Activated CD4-positive, alpha-beta memory T cell treated with anti-CD3 and anti-CD28 coated beads, Interleukin-2, amount 10 ng/mL, durations not matched to agents 7 days and 5 days (primary cell): ENCODE measurements at regions not wholly inside any gene's neighbourhood (a gene's known extent, or its start where the extent isn't known, plus 50 kb on each side); places are given as distances from the start of the nearest gene placed in this dataset.
"Not testable (repeated sequence)": the region's sequence is repeated elsewhere in the genome, so short reads cannot be mapped to it uniquely, and the experiment has no call there.

ENCODE experiments used
- CTCF ChIA-PET: fragments of 350-600 bp; sonication (Branson Sonifier 250); formaldehyde crosslinking; loops from one replicate; lab custom pipeline; 2021; ENCODE audit warnings: antibody characterized with exemption, inconsistent platforms; lab: Charles Lee
- POLR2A ChIA-PET: fragments of 350-600 bp; sonication (Branson Sonifier 250); formaldehyde crosslinking; loops from one replicate; lab custom pipeline; 2021; ENCODE audit warnings: antibody characterized with exemption; lab: Charles Lee
- DNase-seq: peaks from one replicate; pipeline ENCODE4 v3.0.0-alpha.2; 2020
- H3K27ac Mint-ChIP-seq: one replicate; pipeline ENCODE4 v1.8.0; 2021; ENCODE audit warnings: mild to moderate bottlenecking, mixed read lengths
- H3K27me3 Mint-ChIP-seq: one replicate; pipeline ENCODE4 v1.8.0; 2021; ENCODE audit warnings: mixed read lengths
- H3K36me3 Mint-ChIP-seq: one replicate; pipeline ENCODE4 v1.8.0; 2021; ENCODE audit warnings: low read depth, mixed read lengths
- H3K4me1 Mint-ChIP-seq: one replicate; pipeline ENCODE4 v1.8.0; 2021; ENCODE audit warnings: mixed read lengths
- H3K4me3 Mint-ChIP-seq: one replicate; pipeline ENCODE4 v1.8.0; 2021; ENCODE audit warnings: mild to moderate bottlenecking, mixed read lengths
- H3K9me3 Mint-ChIP-seq: one replicate; pipeline ENCODE4 v1.8.0; 2021; ENCODE audit warnings: mixed read lengths

GRCh38 chr2:138334323-138334722, 167.2 kb upstream of the SPOPL start:
- no peak overlapping the region for H3K4me3 Mint-ChIP-seq
- no peaks in the 10 kb centered on the region for H3K4me1 Mint-ChIP-seq
- H3K9me3 Mint-ChIP-seq = no peaks in the 10 kb centered on the region
- H3K36me3 Mint-ChIP-seq = no peaks in the 10 kb centered on the region
- no peaks in the 10 kb centered on the region for H3K27me3 Mint-ChIP-seq
- no peak for DNase-seq
- CTCF ChIA-PET = no interaction called here
- H3K27ac Mint-ChIP-seq = no peak overlapping the region
- POLR2A ChIA-PET = no interaction called here

DNA sequence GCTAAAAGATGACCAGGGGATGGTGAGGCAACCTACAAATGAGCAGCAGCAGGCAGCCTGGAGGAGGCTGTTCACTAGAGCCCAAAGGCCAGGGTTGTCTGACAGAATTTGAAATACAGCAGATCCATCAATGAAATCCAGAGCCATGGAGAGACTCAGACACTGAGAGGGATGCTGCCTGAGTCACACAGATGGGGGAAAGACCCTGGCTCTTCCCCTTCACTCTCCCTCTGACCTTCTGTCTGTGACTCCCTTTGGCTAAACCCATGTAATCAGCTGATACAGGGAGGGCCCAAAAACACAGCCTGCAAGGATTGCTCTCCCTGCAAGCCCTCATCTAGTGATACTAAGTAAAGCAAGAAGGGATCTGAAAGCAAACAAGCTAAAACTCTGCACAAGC, 166.5 kb upstream of the SPOPL start:
- H3K4me3 Mint-ChIP-seq = no peak overlapping the region
- H3K36me3 Mint-ChIP-seq = no peaks in the 10 kb centered on the region
- no peaks in the 10 kb centered on the region for H3K27me3 Mint-ChIP-seq
- no peak overlapping the region for H3K27ac Mint-ChIP-seq
- no peak for DNase-seq
- H3K9me3 Mint-ChIP-seq = no peaks in the 10 kb centered on the region
- ChIA-PET CTCF (no interaction called here), POLR2A (no interaction called here)
- no peaks in the 10 kb centered on the region for H3K4me1 Mint-ChIP-seq

DNA sequence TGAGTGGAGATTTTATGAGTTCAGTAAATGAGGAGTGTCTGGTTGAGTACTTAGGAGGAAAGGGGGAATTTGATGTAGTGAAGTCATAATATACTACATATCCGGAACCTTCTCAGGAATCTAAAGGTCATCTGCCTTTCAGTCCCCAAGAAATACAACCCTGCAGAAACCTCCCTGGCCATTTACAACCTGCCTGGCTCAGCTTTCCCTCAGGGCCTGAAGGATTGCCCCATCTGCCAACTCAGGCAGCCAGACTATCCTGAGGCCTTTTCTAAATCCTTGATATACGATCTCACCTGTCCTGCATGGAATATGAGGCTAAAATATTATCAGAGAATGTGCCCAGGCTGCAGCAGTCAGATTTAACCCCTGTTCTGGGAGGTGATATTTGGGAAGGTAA, 165.4 kb upstream of the SPOPL start:
- H3K27me3 Mint-ChIP-seq = no peaks in the 10 kb centered on the region

GRCh38 chr2:138355244-138355643, 146.3 kb upstream of the SPOPL start:
- no peak overlapping the region for H3K4me3 Mint-ChIP-seq
- CTCF ChIA-PET = no interaction called here

More for the DNA sequence above, 165.4 kb upstream of the SPOPL start:
- Mint-ChIP-seq H3K36me3 (no peaks in the 10 kb centered on the region), H3K4me1 (no peaks in the 10 kb centered on the region), H3K4me3 (no peak overlapping the region), H3K9me3 (no peaks in the 10 kb centered on the region), H3K27ac (no peak overlapping the region)
- no peak for DNase-seq
- ChIA-PET POLR2A (no interaction called here), CTCF (no interaction called here)

GRCh38 chr2:138356178-138356577, 145.4 kb upstream of the SPOPL start:
- H3K4me1 Mint-ChIP-seq = no peaks in the 10 kb centered on the region
- no peak overlapping the region for H3K27ac Mint-ChIP-seq
- POLR2A ChIA-PET = no interaction called here
- DNase-seq = no peak
- CTCF ChIA-PET = interaction anchor here (1.1 kb wide), 1 partner anchor 19 kb away, joined by 3 read pairs; no protein-coding TSS in a partner anchor
- H3K4me3 Mint-ChIP-seq = no peak overlapping the region
- no peaks in the 10 kb centered on the region for H3K27me3 Mint-ChIP-seq
- no peaks in the 10 kb centered on the region for H3K9me3 Mint-ChIP-seq
- no peaks in the 10 kb centered on the region for H3K36me3 Mint-ChIP-seq

More at GRCh38 chr2:138355244-138355643, 146.3 kb upstream of the SPOPL start:
- Mint-ChIP-seq H3K27ac (no peak overlapping the region), H3K4me1 (no peaks in the 10 kb centered on the region), H3K36me3 (no peaks in the 10 kb centered on the region), H3K9me3 (no peaks in the 10 kb centered on the region), H3K27me3 (no peaks in the 10 kb centered on the region)
- DNase-seq = no peak
- POLR2A ChIA-PET = no interaction called here

DNA sequence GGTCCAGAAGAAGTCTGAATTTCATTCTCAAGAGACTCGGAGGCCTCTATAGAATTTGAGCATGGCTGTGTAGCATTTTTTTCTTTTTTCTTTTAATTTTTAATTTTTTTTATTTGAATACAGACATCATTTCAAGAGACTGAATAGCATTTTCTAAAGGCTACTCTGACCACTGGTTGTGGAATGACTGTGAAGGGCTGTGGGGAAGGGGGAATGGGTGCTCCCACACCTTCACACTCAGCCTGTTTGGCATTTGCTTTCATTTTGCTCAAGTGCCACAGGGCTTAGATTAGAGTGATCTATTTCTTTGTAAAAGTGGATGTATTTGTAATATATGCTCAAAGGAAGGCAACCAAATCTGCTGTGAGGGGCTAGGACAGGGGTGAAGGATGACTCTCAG, 142.0 kb upstream of the SPOPL start:
- H3K9me3 Mint-ChIP-seq = no peaks in the 10 kb centered on the region
- no peaks in the 10 kb centered on the region for H3K27me3 Mint-ChIP-seq
- no peak for DNase-seq
- H3K4me3 Mint-ChIP-seq = no peak overlapping the region
- H3K36me3 Mint-ChIP-seq = no peaks in the 10 kb centered on the region
- no peaks in the 10 kb centered on the region for H3K4me1 Mint-ChIP-seq
- ChIA-PET POLR2A (no interaction called here), CTCF (no interaction called here)
- H3K27ac Mint-ChIP-seq = no peak overlapping the region

DNA sequence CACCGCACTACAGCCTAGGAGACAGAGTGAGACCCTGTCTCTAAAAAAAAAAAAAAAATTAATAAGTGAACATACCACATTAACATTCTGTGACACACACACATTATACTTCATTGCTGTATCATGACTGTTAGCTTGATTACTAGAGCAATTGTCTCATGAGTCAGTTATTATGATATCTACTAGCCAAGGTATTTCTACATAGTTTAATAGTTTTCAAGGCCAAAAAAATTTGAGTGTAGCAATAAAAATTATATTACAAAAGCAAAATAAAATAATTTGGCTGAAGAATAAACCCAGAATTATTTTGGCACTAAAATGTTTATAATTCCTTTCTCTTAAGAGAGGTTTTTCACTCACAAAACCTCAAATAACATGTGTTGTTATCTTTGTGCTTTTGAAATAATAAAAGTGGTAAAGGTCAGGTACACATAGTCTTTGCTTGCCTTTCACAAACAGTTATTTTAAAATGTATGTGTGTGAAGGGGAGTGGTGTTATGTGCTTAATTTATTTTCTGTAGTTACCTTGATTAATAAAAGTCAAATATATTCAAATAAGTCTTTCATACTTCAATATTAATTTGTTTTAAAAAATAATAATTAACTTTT, 136.9 kb upstream of the SPOPL start:
- no peak overlapping the region for H3K4me3 Mint-ChIP-seq
- ChIA-PET POLR2A (interaction anchor here (0.7 kb wide), 1 partner anchor 994 kb away, joined by 3 read pairs; no protein-coding TSS in a partner anchor), CTCF (no interaction called here)
- H3K27ac Mint-ChIP-seq = no peak overlapping the region
- DNase-seq = no peak
- no peaks in the 10 kb centered on the region for H3K9me3 Mint-ChIP-seq
- H3K27me3 Mint-ChIP-seq = no peaks in the 10 kb centered on the region
- H3K4me1 Mint-ChIP-seq = no peaks in the 10 kb centered on the region
- no peaks in the 10 kb centered on the region for H3K36me3 Mint-ChIP-seq

DNA sequence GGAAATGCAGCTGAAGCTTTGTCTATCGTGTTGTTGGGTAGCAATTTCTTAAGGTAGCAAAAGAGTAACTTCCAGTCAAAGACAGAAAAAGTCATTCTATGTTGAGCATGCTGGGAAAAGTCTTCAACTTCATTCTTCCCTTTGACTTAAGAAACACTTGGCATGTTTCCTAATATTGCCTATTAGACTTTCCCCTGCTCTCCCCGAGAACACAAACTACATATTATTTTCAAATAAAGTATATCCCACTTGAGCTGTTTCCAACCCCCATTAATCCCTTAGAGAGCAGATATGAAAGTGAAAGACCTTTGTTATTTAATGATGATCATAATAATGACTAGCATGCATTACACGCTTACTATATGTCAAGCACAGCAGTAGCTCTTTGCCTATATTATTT, 136.0 kb upstream of the SPOPL start:
- no peaks in the 10 kb centered on the region for H3K36me3 Mint-ChIP-seq
- no peak overlapping the region for H3K4me3 Mint-ChIP-seq
- no peaks in the 10 kb centered on the region for H3K27me3 Mint-ChIP-seq

DNA sequence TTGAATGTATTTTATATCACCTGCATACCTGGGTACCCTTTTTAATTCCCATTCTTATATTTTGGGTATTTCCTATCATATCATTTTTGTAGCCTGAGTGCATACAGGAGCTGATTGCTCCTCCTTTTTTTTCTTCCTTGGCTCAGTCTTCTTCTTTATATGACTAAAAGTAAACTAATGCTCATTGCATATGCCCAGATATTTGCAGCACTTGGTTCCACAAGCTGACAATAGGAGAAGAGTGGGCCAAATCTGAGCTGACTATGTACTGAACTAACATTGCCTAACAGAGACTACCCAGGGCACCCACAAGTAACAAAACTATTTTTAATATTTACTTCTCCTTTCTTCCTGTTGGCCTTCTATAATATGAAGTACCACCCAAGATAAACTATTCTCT, 131.7 kb upstream of the SPOPL start:
- ChIA-PET POLR2A (no interaction called here), CTCF (no interaction called here)
- H3K4me3 Mint-ChIP-seq = no peak overlapping the region
- no peaks in the 10 kb centered on the region for H3K36me3 Mint-ChIP-seq
- H3K4me1 Mint-ChIP-seq = no peaks in the 10 kb centered on the region
- H3K27ac Mint-ChIP-seq = no peak overlapping the region
- H3K27me3 Mint-ChIP-seq = no peaks in the 10 kb centered on the region
- no peak for DNase-seq
- no peaks in the 10 kb centered on the region for H3K9me3 Mint-ChIP-seq

More for the DNA sequence above, 136.0 kb upstream of the SPOPL start:
- no peaks in the 10 kb centered on the region for H3K9me3 Mint-ChIP-seq
- POLR2A ChIA-PET = no interaction called here
- no peak overlapping the region for H3K27ac Mint-ChIP-seq
- no peaks in the 10 kb centered on the region for H3K4me1 Mint-ChIP-seq
- no peak for DNase-seq
- CTCF ChIA-PET = no interaction called here

- DNase-seq = no peak
- H3K27me3 Mint-ChIP-seq = no peaks in the 10 kb centered on the region
- H3K9me3 Mint-ChIP-seq = no peaks in the 10 kb centered on the region
- CTCF ChIA-PET = interaction anchor here (1.1 to 1.5 kb wide), 2 partner anchors 14 to 18 kb away, joined by 3 read pairs; no protein-coding TSS in a partner anchor
- POLR2A ChIA-PET = no interaction called here
- no peak overlapping the region for H3K27ac Mint-ChIP-seq
- no peaks in the 10 kb centered on the region for H3K4me1 Mint-ChIP-seq
- H3K4me3 Mint-ChIP-seq = no peak overlapping the region
- no peaks in the 10 kb centered on the region for H3K36me3 Mint-ChIP-seq
Observed at GRCh38 chr2:138373993-138374408, 127.6 kb upstream of the SPOPL start.

DNA sequence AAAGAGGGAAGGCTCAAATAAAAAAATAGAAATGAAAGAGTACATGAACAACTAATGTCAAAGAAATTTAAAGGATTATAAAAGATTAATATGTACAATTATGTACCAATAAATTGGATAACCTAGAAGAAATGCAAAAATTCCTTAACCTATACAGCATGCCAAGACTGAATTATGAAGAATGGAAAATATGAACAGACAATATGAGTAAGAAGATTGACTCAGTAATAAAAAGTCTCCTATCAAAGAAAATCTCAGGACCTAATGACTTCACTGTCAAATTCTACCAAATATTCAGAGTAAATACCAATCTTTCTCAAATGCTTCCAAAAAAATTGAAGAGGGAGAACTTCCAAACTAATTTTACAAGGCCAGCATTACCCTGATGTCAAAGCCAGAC, 120.2 kb upstream of the SPOPL start:
- Mint-ChIP-seq H3K27ac (no peak overlapping the region), H3K27me3 (no peaks in the 10 kb centered on the region), H3K36me3 (no peaks in the 10 kb centered on the region), H3K4me1 (no peaks in the 10 kb centered on the region), H3K4me3 (no peak overlapping the region), H3K9me3 (no peaks in the 10 kb centered on the region)
- DNase-seq = no peak
- ChIA-PET POLR2A (no interaction called here), CTCF (no interaction called here)

DNA sequence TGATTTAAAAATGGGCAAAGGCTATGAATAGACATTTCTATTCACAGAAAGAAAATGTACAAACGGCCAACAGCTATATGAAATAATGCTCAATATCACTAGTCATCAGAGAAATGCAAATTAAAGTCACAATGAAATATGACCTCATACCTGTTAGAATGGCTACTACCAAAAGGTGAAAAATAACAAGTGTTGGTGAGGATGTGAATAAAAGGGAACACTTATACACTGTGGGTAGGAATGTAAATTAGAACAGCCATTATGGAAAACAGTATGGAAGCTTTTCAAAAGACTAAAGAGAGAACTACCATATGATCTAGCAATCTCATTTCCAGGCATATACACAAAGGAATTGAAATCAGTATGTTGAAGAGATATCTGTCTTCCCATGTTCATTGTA, 118.9 kb upstream of the SPOPL start:
- no peaks in the 10 kb centered on the region for H3K9me3 Mint-ChIP-seq
- no peak overlapping the region for H3K27ac Mint-ChIP-seq
- no peaks in the 10 kb centered on the region for H3K27me3 Mint-ChIP-seq
- ChIA-PET CTCF (no interaction called here), POLR2A (no interaction called here)
- H3K36me3 Mint-ChIP-seq = no peaks in the 10 kb centered on the region
- H3K4me3 Mint-ChIP-seq = no peak overlapping the region
- DNase-seq = no peak
- no peaks in the 10 kb centered on the region for H3K4me1 Mint-ChIP-seq

GRCh38 chr2:138386191-138386590, 115.4 kb upstream of the SPOPL start:
- H3K27me3 Mint-ChIP-seq, H3K27ac Mint-ChIP-seq, H3K4me3 Mint-ChIP-seq, H3K9me3 Mint-ChIP-seq, POLR2A ChIA-PET, H3K36me3 Mint-ChIP-seq, H3K4me1 Mint-ChIP-seq, DNase-seq, CTCF ChIA-PET: not testable (repeated sequence)

DNA sequence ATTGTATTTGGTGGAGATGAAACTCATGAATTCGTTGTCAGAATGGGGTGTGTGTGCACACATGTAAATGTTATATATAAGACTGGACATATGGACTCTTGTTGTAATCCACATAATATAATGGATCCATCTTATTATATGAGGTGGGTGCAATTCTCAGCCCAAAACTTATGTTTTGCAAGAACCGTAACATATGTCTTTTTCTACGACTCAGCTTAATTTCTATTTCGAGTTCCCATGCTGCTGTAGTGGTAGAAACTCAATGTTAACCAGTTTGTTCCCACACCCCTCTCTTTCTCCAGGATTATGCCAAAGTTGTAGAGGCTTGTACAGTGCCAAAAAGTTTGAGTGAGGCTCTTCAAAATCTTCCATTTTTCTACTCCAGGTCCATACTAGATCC, 112.5 kb upstream of the SPOPL start:
- H3K36me3 Mint-ChIP-seq = no peaks in the 10 kb centered on the region
- ChIA-PET CTCF (no interaction called here), POLR2A (no interaction called here)
- no peaks in the 10 kb centered on the region for H3K27me3 Mint-ChIP-seq
- no peaks in the 10 kb centered on the region for H3K4me1 Mint-ChIP-seq
- no peaks in the 10 kb centered on the region for H3K9me3 Mint-ChIP-seq
- DNase-seq = no peak
- no peak overlapping the region for H3K4me3 Mint-ChIP-seq
- H3K27ac Mint-ChIP-seq = no peak overlapping the region
